AG04450 (cell line): ENCODE measurements at regions not wholly inside any gene's neighbourhood (a gene's known extent, or its start where the extent isn't known, plus 50 kb on each side); places are given as distances from the start of the nearest gene placed in this dataset.
"Not testable (repeated sequence)": the region's sequence is repeated elsewhere in the genome, so short reads cannot be mapped to it uniquely, and the experiment has no call there.

Source experiments
- CTCF ChIA-PET: fragments of 300-600, 350-600 bp; formaldehyde crosslinking; extraction: SDS; loops from one replicate; lab custom pipeline; 2022; ENCODE audit warnings: antibody characterized with exemption, inconsistent platforms; lab: Charles Lee
- POLR2A ChIA-PET: fragments of 350-600 bp; formaldehyde crosslinking; extraction: SDS; loops from one replicate; lab custom pipeline; 2021; ENCODE audit warnings: antibody characterized with exemption, inconsistent platforms; lab: Yijun Ruan, JAX
- DNase-seq: peaks from one replicate; pipeline ENCODE4 v3.0.0-alpha.2; 2011; ENCODE audit warnings: low read depth, low spot score
- H3K27ac ChIP-seq: one replicate; pipeline ENCODE4 v1.5.1; 2012; ENCODE audit warnings: low read depth, low read length, control low read depth
- H3K27me3 ChIP-seq: one replicate; pipeline ENCODE4 v1.6.0; 2012; ENCODE audit warnings: low read length; ENCODE audit not compliant: control insufficient read depth, insufficient read depth
- H3K4me3 ChIP-seq: 2 replicates; pipeline ENCODE4 v1.5.1; 2011; ENCODE audit warnings: mild to moderate bottlenecking, low read depth, low read length, control low read depth
- H3K9me3 ChIP-seq: 2 replicates; pipeline ENCODE4 v1.5.1; 2012; ENCODE audit warnings: low read length; ENCODE audit not compliant: control insufficient read depth, insufficient read depth
- CTCF ChIP-seq: IDR thresholded peaks from 2 replicates; pipeline ENCODE4 v1.5.1; 2011; ENCODE audit warnings: low read depth, low read length, control low read depth, inconsistent platforms

- POLR2A ChIA-PET, result no interaction called here
- Histone ChIP-seq H3K27ac (no peak overlapping the region), H3K9me3 (peaks cover 3% of the 10 kb centered on the region; the same call in 1 of the 2 replicates), H3K27me3 (peaks cover 57% of the 10 kb centered on the region), H3K4me3 (no peak overlapping the region)
- CTCF ChIA-PET, result no interaction called here
- no peak for DNase-seq
- TF ChIP-seq CTCF, result no peak
These were observed 477.9 kb downstream of the MN1 start for GRCh38 chr22:27323661-27324060.

DNA sequence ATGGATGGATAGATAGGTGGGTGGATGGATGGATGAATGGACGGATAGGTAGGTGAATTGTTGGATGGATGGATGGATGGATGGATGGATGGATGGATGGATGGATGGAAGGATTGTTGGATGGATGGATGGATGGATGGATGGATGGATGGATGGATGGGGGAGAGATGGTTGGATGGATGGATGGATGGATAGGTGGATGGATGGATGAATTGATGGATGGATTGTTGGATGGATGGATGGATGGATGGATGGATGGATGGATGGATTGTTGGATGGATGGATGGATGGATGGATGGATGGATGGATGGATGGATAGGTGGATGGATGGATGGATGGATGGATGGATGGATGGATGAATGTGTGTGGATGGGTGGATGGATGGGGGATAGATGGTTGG is 476.6 kb downstream of the MN1 start:
- POLR2A ChIA-PET, H3K9me3 ChIP-seq, CTCF ChIA-PET, DNase-seq, H3K27ac ChIP-seq, H3K4me3 ChIP-seq: not testable (repeated sequence)
- H3K27me3 ChIP-seq, result peaks cover 53% of the 10 kb centered on the region

GRCh38 chr22:27327497-27327896 is 474.1 kb downstream of the MN1 start:
- POLR2A ChIA-PET, result no interaction called here
- no peak for TF ChIP-seq CTCF

GRCh38 chr22:27327981-27328721 is 473.4 kb downstream of the MN1 start:
- Histone ChIP-seq H3K4me3 (no peak overlapping the region), H3K27me3 (peaks cover 45% of the 10 kb centered on the region), H3K9me3 (peaks cover 6% of the 10 kb centered on the region), H3K27ac (no peak overlapping the region)
- ChIA-PET POLR2A (no interaction called here), CTCF (no interaction called here)
- no peak for DNase-seq
- TF ChIP-seq CTCF, result no peak

More at GRCh38 chr22:27327497-27327896, 474.1 kb downstream of the MN1 start:
- H3K27me3 ChIP-seq, result peaks cover 47% of the 10 kb centered on the region
- H3K27ac ChIP-seq, result no peak overlapping the region
- H3K4me3 ChIP-seq, result no peak overlapping the region
- CTCF ChIA-PET, result no interaction called here
- H3K9me3 ChIP-seq, result peaks cover 3% of the 10 kb centered on the region; the same call in 1 of the 2 replicates
- no peak for DNase-seq

- ChIA-PET CTCF (interaction anchor here (1.4 kb wide), 1 partner anchor 21 kb away, joined by 3 read pairs; no protein-coding TSS in a partner anchor), POLR2A (no interaction called here)
- peaks cover 4% of the 10 kb centered on the region; the same call in 1 of the 2 replicates for H3K9me3 ChIP-seq
- H3K27ac ChIP-seq, result no peak overlapping the region
- DNase-seq, result no peak
- peaks cover 38% of the 10 kb centered on the region for H3K27me3 ChIP-seq
- TF ChIP-seq CTCF, result no peak
- no peak overlapping the region for H3K4me3 ChIP-seq
These were observed 472.3 kb downstream of the MN1 start for GRCh38 chr22:27329131-27329850.
